ENCODE measurements at regions not wholly inside any gene's neighbourhood (a gene's known extent, or its start where the extent isn't known, plus 50 kb on each side); places are given as distances from the start of the nearest gene placed in this dataset.

DNA sequence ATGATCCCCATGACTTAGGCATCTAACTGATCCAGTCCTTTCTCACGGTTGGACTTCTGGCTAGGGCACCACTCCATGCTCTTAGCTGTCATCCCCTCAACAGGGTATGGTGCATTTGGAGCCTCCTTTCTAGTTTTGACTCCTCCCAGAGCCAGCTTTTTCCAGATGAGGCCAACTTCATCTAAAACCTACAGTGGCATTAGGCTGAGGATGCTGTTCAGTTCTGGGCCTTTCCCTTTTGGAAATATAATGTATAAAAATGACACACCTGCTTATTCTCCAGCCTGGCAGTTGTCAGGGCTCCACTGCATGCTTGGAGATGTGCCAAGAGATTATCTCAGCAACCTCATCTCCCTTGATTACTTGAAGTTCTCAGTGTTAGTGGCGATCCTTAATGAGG lies 239.7 kb downstream of the EMP1 start:
- no peak for DNase-seq (ENCODE audit: low read depth in 1 of 2, low spot score in 1 of 2)
- H3K4me3 ChIP-seq (replicated peaks; ENCODE audit: insufficient read depth, low read length), result no peak overlapping the region
- TF ChIP-seq, protein P1, sequence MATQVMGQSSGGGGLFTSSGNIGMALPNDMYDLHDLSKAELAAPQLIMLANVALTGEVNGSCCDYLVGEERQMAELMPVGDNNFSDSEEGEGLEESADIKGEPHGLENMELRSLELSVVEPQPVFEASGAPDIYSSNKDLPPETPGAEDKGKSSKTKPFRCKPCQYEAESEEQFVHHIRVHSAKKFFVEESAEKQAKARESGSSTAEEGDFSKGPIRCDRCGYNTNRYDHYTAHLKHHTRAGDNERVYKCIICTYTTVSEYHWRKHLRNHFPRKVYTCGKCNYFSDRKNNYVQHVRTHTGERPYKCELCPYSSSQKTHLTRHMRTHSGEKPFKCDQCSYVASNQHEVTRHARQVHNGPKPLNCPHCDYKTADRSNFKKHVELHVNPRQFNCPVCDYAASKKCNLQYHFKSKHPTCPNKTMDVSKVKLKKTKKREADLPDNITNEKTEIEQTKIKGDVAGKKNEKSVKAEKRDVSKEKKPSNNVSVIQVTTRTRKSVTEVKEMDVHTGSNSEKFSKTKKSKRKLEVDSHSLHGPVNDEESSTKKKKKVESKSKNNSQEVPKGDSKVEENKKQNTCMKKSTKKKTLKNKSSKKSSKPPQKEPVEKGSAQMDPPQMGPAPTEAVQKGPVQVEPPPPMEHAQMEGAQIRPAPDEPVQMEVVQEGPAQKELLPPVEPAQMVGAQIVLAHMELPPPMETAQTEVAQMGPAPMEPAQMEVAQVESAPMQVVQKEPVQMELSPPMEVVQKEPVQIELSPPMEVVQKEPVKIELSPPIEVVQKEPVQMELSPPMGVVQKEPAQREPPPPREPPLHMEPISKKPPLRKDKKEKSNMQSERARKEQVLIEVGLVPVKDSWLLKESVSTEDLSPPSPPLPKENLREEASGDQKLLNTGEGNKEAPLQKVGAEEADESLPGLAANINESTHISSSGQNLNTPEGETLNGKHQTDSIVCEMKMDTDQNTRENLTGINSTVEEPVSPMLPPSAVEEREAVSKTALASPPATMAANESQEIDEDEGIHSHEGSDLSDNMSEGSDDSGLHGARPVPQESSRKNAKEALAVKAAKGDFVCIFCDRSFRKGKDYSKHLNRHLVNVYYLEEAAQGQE (IDR thresholded peaks at IDR 0.05; ENCODE audit: insufficient replicate concordance, low read depth), result no peak
- TF ChIP-seq POLR2AphosphoS5 (IDR thresholded peaks at IDR 0.05; ENCODE audit: low read depth) (no peak), SPI1 (IDR thresholded peaks at IDR 0.05; ENCODE audit: borderline replicate concordance, low read depth) (no peak), GABPA (IDR thresholded peaks at IDR 0.05; ENCODE audit: low read depth) (no peak)
- TF ChIP-seq, protein P2, sequence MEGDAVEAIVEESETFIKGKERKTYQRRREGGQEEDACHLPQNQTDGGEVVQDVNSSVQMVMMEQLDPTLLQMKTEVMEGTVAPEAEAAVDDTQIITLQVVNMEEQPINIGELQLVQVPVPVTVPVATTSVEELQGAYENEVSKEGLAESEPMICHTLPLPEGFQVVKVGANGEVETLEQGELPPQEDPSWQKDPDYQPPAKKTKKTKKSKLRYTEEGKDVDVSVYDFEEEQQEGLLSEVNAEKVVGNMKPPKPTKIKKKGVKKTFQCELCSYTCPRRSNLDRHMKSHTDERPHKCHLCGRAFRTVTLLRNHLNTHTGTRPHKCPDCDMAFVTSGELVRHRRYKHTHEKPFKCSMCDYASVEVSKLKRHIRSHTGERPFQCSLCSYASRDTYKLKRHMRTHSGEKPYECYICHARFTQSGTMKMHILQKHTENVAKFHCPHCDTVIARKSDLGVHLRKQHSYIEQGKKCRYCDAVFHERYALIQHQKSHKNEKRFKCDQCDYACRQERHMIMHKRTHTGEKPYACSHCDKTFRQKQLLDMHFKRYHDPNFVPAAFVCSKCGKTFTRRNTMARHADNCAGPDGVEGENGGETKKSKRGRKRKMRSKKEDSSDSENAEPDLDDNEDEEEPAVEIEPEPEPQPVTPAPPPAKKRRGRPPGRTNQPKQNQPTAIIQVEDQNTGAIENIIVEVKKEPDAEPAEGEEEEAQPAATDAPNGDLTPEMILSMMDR (IDR thresholded peaks at IDR 0.05; ENCODE audit: insufficient read depth, low read length), result no peak
- H3K27me3 ChIP-seq (ENCODE audit: insufficient read depth, poor library complexity, severe bottlenecking), result no peaks in the 10 kb centered on the region
- no peak overlapping the region for H3K27ac ChIP-seq (replicated peaks)

DNA sequence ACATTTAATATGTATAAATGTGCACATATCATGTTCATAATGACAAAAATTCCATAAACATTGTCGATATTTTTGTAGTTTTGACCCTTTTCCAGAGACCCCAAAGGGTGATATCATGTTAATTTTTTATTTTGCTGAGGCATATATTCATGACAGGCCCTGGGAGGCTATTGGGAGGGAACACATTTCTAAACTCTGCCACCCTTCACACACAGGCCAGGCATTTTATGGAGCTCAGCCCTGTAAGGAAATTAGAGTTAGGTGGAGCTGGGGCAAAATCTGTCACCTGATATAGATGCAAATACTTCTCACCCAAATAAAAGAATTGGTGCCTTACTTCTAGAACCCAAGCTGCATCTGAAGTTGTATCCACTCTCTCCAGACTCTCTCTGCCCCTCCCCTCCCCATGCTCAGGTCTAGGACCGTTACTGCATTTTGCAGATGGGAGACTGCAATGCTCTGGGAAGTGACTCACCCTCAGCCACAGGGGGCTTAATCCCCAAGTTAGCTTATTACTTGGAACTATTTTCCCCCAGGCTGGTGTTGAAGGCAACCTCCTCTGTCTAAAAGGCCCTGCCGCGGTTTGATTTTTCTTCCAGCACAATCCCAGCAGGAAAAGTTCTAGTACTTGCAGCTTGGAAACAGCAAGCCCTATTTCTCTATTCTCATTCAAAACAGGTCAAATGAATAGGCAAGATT lies 238.9 kb downstream of the EMP1 start:
- DNase-seq (ENCODE audit: low read depth in 1 of 2, low spot score in 1 of 2), result no peak
- Histone ChIP-seq H3K27ac (replicated peaks) (no peak overlapping the region), H3K4me3 (replicated peaks; ENCODE audit: insufficient read depth, low read length) (no peak overlapping the region), H3K27me3 (ENCODE audit: insufficient read depth, poor library complexity, severe bottlenecking) (no peaks in the 10 kb centered on the region)
- TF ChIP-seq POLR2AphosphoS5 (IDR thresholded peaks at IDR 0.05; ENCODE audit: low read depth), result no peak
- no peak for TF ChIP-seq GABPA (IDR thresholded peaks at IDR 0.05; ENCODE audit: low read depth)
- TF ChIP-seq SPI1 (IDR thresholded peaks at IDR 0.05; ENCODE audit: borderline replicate concordance, low read depth), result no peak
- TF ChIP-seq, protein P1 (IDR thresholded peaks at IDR 0.05; ENCODE audit: insufficient replicate concordance, low read depth), result no peak
- TF ChIP-seq, protein P2 (IDR thresholded peaks at IDR 0.05; ENCODE audit: insufficient read depth, low read length), result no peak

DNA sequence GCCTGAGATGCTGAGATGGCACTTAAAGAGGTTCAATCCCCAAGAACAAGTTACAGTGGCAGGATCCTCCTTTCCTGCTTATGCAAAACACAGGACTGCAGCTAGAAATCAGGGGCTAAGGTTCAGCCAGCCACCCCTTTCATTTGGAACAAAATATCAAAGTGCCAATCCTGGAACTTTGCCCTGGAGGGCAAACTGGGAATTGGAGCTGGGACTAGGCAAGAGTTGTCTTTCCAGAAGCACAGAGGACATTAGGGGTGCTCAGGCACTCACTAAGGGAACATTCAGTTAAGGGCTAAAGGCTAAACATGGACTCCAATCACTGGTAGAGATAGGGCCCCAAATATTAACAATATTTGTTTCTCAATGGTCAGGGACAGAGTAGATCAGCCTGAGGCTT lies 237.2 kb downstream of the EMP1 start:
- TF ChIP-seq SPI1 (IDR thresholded peaks at IDR 0.05; ENCODE audit: borderline replicate concordance, low read depth), result no peak
- TF ChIP-seq, protein P2 (IDR thresholded peaks at IDR 0.05; ENCODE audit: insufficient read depth, low read length), result no peak
- TF ChIP-seq GABPA (IDR thresholded peaks at IDR 0.05; ENCODE audit: low read depth), result no peak
- TF ChIP-seq, protein P1 (IDR thresholded peaks at IDR 0.05; ENCODE audit: insufficient replicate concordance, low read depth), result no peak
- no peak for TF ChIP-seq POLR2AphosphoS5 (IDR thresholded peaks at IDR 0.05; ENCODE audit: low read depth)
- no peak for DNase-seq (ENCODE audit: low read depth in 1 of 2, low spot score in 1 of 2)

More for the DNA sequence above, 237.2 kb downstream of the EMP1 start:
- Histone ChIP-seq H3K4me3 (replicated peaks; ENCODE audit: insufficient read depth, low read length) (no peak overlapping the region), H3K27me3 (ENCODE audit: insufficient read depth, poor library complexity, severe bottlenecking) (no peaks in the 10 kb centered on the region), H3K27ac (replicated peaks) (no peak overlapping the region)
